ENCODE measurements at regions not wholly inside any gene's neighbourhood (a gene's known extent, or its start where the extent isn't known, plus 50 kb on each side); places are given as distances from the start of the nearest gene placed in this dataset.

DNA sequence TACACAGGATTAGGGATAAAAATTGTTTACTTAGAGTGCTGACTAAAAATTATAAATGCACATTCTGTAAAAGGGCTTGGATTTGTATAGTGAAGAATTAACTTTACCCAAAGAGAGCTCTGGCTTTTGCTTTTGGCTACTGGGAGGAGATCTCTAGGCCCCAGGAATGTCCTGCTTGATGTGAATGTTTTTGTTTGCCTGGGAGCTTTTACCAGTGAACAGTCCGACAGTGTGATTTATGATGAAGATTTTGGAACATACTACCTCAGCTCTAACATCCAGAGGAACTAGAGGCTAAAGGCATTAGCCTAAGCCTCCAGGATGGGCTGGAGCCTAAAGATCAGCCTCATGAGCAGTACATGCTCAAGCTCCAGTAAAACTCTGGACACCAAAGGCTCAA lies 103.7 kb upstream of the RFX3 start:
- TF ChIP-seq CTCF (conservative IDR thresholded peaks at IDR 0.05) (no peak), ZFX (IDR thresholded peaks at IDR 0.05) (no peak)
